Vagina (tissue), 2 donors: ENCODE measurements at regions not wholly inside any gene's neighbourhood (a gene's known extent, or its start where the extent isn't known, plus 50 kb on each side); places are given as distances from the start of the nearest gene placed in this dataset.

Experiments
- DNase-seq, 2 donors: peaks; one replicate each; pipeline ENCODE4 v3.0.0-alpha.2; 2017; ENCODE audit errors: extremely low spot score in 2 of 2
- H3K27ac ChIP-seq: fragments of 200-600 bp; sonication (generic); one replicate; pipeline ENCODE4 v1.5.1; 2019
- H3K27me3 ChIP-seq: fragments of 200-600 bp; sonication (generic); one replicate; pipeline ENCODE4 v1.5.1; 2019
- H3K36me3 ChIP-seq, 2 donors: fragments of 200-600 bp; sonication (generic); one replicate each; pipeline ENCODE4 v1.5.1; 2017 to 2019
- H3K4me1 ChIP-seq: fragments of 200-600 bp; sonication (generic); one replicate; pipeline ENCODE4 v1.5.1; 2019
- H3K4me3 ChIP-seq, 2 donors: fragments of 200-600 bp; sonication (generic); 1 replicate in 1 of 2; 2 replicates in 1 of 2; pipeline ENCODE4 v1.5.1; 2016 to 2019
- H3K9me3 ChIP-seq: fragments of 200-600 bp; sonication (generic); one replicate; pipeline ENCODE4 v1.5.1; 2019
- POLR2A ChIP-seq, 2 donors: fragments of 450-650 bp; IDR thresholded peaks; one replicate each; pipeline ENCODE4 v1.6.1; 2017; ENCODE audit warnings: antibody characterized with exemption in 2 of 2, mild to moderate bottlenecking in 2 of 2, moderate library complexity in 2 of 2
- POLR2AphosphoS5 ChIP-seq, 2 donors: sonication (generic); formaldehyde crosslinking; IDR thresholded peaks; one replicate each; pipeline ENCODE4 v1.9.0; 2017; ENCODE audit warnings: antibody characterized with exemption in 2 of 2, mild to moderate bottlenecking in 2 of 2, low read depth in 1 of 2; ENCODE audit not compliant: insufficient read depth in 1 of 2
- intact Hi-C: fragments of 100-400 bp; cut with DNase I; formaldehyde crosslinking; loops from one replicate; pipeline ENCODE4 v1.15.1; 2023
- TF ChIP-seq, protein P1 (sequence below), 3 experiments: fragments of 450-650 bp in 2 of 3; fragments of 200-600 bp in 1 of 3; sonication (generic) in 1 of 3; IDR thresholded peaks; one replicate each; pipeline ENCODE4 v1.5.1; 2017 to 2019; ENCODE audit warnings: antibody characterized with exemption in 3 of 3, mild to moderate bottlenecking in 2 of 3, moderate library complexity in 2 of 3

DNA sequence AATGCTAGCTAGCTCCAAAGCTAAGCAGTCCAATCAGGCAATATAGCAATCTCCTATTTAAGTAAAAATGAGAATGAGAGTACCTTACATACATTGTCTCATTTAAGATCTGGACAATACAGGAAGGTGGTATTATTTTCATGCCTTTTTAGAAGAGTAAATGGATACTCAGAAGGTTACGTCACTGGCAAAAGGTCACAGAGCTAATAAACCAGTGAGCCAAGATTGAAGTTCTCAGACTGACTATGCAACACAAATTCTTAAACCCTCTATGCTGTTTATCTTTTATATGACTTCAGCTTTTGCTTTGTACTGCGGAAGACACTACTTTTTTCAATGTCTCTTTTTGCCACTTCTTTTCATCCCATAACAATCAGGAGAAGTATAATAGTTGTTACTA lies 135.2 kb upstream of the PRL start:
- H3K27me3 ChIP-seq: no peaks in the 10 kb centered on the region
- no peaks in the 10 kb centered on the region for H3K9me3 ChIP-seq
- no peaks in the 10 kb centered on the region for H3K4me1 ChIP-seq
- TF ChIP-seq POLR2A (IDR thresholded peaks at IDR 0.05) (no peak), POLR2AphosphoS5 (IDR thresholded peaks at IDR 0.05; ENCODE audit: insufficient read depth in 1 of 2, low read depth in 1 of 2) (no peak)
- TF ChIP-seq, protein P1, sequence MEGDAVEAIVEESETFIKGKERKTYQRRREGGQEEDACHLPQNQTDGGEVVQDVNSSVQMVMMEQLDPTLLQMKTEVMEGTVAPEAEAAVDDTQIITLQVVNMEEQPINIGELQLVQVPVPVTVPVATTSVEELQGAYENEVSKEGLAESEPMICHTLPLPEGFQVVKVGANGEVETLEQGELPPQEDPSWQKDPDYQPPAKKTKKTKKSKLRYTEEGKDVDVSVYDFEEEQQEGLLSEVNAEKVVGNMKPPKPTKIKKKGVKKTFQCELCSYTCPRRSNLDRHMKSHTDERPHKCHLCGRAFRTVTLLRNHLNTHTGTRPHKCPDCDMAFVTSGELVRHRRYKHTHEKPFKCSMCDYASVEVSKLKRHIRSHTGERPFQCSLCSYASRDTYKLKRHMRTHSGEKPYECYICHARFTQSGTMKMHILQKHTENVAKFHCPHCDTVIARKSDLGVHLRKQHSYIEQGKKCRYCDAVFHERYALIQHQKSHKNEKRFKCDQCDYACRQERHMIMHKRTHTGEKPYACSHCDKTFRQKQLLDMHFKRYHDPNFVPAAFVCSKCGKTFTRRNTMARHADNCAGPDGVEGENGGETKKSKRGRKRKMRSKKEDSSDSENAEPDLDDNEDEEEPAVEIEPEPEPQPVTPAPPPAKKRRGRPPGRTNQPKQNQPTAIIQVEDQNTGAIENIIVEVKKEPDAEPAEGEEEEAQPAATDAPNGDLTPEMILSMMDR (IDR thresholded peaks at IDR 0.05): no peak
- intact Hi-C loops: no loop called here
- no peaks in the 10 kb centered on the region for H3K36me3 ChIP-seq
- no peak overlapping the region for H3K4me3 ChIP-seq
- no peak for DNase-seq
- no peak overlapping the region for H3K27ac ChIP-seq

DNA sequence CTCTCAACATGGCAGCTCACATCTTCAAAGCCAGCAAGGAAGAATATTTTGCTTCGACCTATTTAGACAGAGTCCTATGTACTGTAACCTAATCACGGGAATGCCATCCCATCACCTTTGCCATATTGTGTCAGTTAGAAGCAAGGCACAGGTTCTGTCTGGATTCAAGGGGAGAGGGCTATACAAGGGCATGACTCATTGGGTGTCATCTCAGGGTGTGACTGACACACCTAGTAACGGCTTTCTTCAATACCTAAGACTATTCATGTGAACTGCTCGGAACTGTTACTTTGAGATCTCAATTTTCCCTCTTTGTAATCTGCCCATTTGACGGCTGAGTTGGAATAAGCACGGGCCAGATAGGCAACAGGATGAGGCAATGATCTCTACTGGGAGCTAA lies 135.6 kb upstream of the HDGFL1 start:
- DNase-seq: no peak
- TF ChIP-seq POLR2AphosphoS5 (IDR thresholded peaks at IDR 0.05; ENCODE audit: insufficient read depth in 1 of 2, low read depth in 1 of 2): no peak
- TF ChIP-seq, protein P1 (IDR thresholded peaks at IDR 0.05): no peak
- TF ChIP-seq POLR2A (IDR thresholded peaks at IDR 0.05): no peak
- intact Hi-C loops: no loop called here

DNA sequence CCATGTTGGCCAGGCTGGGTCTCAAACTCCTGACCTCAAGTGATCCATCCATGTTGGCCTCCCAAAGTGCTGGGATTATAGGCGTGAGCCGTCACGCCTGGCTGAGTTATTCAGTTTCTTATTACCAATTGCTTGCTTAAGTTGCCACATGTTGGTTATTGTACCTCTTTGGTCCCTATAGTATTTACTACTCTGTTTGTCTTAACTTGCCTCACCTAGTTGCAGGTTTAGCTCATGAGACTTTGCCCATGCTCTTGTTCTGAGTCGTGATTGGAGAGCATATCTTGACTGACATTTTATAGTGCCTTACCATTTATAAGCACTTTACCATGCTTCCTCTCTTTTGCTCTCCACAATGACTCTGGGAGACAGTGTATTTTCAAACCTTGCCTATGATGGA lies 134.2 kb upstream of the HDGFL1 start:
- DNase-seq: no peak
- TF ChIP-seq POLR2A (IDR thresholded peaks at IDR 0.05): no peak
- no peak for TF ChIP-seq POLR2AphosphoS5 (IDR thresholded peaks at IDR 0.05; ENCODE audit: insufficient read depth in 1 of 2, low read depth in 1 of 2)
- TF ChIP-seq, protein P1 (IDR thresholded peaks at IDR 0.05): no peak
- no peak overlapping the region for H3K4me3 ChIP-seq
- no peaks in the 10 kb centered on the region for H3K27me3 ChIP-seq
- no peaks in the 10 kb centered on the region for H3K36me3 ChIP-seq
- no peak overlapping the region for H3K27ac ChIP-seq
- intact Hi-C loops: no loop called here
- no peaks in the 10 kb centered on the region for H3K4me1 ChIP-seq
- H3K9me3 ChIP-seq: no peaks in the 10 kb centered on the region

More for the DNA sequence above, 135.6 kb upstream of the HDGFL1 start:
- no peak overlapping the region for H3K27ac ChIP-seq
- no peak overlapping the region for H3K4me3 ChIP-seq
- no peaks in the 10 kb centered on the region for H3K27me3 ChIP-seq
- no peaks in the 10 kb centered on the region for H3K36me3 ChIP-seq
- H3K4me1 ChIP-seq: no peaks in the 10 kb centered on the region
- H3K9me3 ChIP-seq: no peaks in the 10 kb centered on the region

DNA sequence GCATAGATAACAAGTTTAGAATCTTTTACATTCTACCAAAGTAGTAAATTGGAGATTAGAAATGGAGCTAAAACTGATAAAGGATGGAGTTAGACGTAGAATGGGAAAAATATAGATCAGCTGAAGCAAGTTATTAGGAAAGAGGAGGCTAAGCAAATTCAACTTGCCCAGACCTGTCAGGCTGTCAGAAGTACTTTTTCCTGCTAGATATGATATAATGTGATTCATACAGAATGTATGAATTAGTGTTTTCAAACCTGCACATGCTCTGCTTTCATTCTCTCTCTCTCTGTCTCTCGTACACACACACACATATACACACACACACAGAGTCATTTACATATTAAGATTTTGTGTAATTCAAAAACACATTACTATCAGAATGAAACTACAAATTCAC lies 133.2 kb upstream of the HDGFL1 start:
- TF ChIP-seq, protein P1 (IDR thresholded peaks at IDR 0.05): no peak
- TF ChIP-seq POLR2AphosphoS5 (IDR thresholded peaks at IDR 0.05; ENCODE audit: insufficient read depth in 1 of 2, low read depth in 1 of 2) (no peak), POLR2A (IDR thresholded peaks at IDR 0.05) (no peak)
- H3K4me1 ChIP-seq: no peaks in the 10 kb centered on the region
- DNase-seq: no peak
- no peaks in the 10 kb centered on the region for H3K36me3 ChIP-seq
- H3K27ac ChIP-seq: no peak overlapping the region
- intact Hi-C loops: no loop called here
- no peaks in the 10 kb centered on the region for H3K9me3 ChIP-seq
- H3K27me3 ChIP-seq: no peaks in the 10 kb centered on the region
- no peak overlapping the region for H3K4me3 ChIP-seq

DNA sequence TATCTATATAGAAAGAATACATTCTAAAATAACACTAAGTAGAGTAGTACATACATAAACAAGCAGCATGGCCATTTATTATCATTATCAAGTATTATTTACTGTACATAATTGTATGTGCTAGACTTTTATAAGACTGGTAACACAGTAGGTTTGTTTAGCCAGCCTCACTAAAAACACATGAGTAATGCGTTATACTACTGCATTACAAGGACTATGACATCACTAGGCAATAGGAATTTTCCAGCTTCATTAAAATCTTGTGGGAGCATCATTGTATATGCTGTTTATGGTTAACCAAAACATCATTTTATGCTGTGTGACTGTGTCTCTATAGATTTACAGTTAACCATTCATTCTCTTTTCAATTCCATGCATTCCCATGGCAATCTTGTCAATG lies 131.7 kb upstream of the HDGFL1 start:
- no peak for TF ChIP-seq POLR2A (IDR thresholded peaks at IDR 0.05)
- no peak for TF ChIP-seq POLR2AphosphoS5 (IDR thresholded peaks at IDR 0.05; ENCODE audit: insufficient read depth in 1 of 2, low read depth in 1 of 2)
- TF ChIP-seq, protein P1 (IDR thresholded peaks at IDR 0.05): no peak

More for the DNA sequence above, 131.7 kb upstream of the HDGFL1 start:
- Histone ChIP-seq H3K36me3 (no peaks in the 10 kb centered on the region), H3K27me3 (no peaks in the 10 kb centered on the region), H3K4me1 (no peaks in the 10 kb centered on the region), H3K9me3 (no peaks in the 10 kb centered on the region), H3K4me3 (no peak overlapping the region), H3K27ac (no peak overlapping the region)
- DNase-seq: no peak
- intact Hi-C loops: no loop called here
